VCaP (cell line): ENCODE measurements at regions not wholly inside any gene's neighbourhood (a gene's known extent, or its start where the extent isn't known, plus 50 kb on each side); places are given as distances from the start of the nearest gene placed in this dataset.

Experiments
- H3K27ac ChIP-seq: fragments of 450-650 bp; 2 replicates; pipeline ENCODE4 v1.5.1; 2017
- TF ChIP-seq, protein P1 (sequence below): fragments of 450-650 bp; conservative IDR thresholded peaks from 2 replicates; pipeline ENCODE4 v1.5.1; 2017; ENCODE audit warnings: mild to moderate bottlenecking, moderate library complexity

- no peak overlapping the region for H3K27ac ChIP-seq
- TF ChIP-seq, protein P1, sequence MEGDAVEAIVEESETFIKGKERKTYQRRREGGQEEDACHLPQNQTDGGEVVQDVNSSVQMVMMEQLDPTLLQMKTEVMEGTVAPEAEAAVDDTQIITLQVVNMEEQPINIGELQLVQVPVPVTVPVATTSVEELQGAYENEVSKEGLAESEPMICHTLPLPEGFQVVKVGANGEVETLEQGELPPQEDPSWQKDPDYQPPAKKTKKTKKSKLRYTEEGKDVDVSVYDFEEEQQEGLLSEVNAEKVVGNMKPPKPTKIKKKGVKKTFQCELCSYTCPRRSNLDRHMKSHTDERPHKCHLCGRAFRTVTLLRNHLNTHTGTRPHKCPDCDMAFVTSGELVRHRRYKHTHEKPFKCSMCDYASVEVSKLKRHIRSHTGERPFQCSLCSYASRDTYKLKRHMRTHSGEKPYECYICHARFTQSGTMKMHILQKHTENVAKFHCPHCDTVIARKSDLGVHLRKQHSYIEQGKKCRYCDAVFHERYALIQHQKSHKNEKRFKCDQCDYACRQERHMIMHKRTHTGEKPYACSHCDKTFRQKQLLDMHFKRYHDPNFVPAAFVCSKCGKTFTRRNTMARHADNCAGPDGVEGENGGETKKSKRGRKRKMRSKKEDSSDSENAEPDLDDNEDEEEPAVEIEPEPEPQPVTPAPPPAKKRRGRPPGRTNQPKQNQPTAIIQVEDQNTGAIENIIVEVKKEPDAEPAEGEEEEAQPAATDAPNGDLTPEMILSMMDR: no peak
These were observed 54.9 kb upstream of the RAB3GAP2 start for GRCh38 chr1:220327106-220327505.

DNA sequence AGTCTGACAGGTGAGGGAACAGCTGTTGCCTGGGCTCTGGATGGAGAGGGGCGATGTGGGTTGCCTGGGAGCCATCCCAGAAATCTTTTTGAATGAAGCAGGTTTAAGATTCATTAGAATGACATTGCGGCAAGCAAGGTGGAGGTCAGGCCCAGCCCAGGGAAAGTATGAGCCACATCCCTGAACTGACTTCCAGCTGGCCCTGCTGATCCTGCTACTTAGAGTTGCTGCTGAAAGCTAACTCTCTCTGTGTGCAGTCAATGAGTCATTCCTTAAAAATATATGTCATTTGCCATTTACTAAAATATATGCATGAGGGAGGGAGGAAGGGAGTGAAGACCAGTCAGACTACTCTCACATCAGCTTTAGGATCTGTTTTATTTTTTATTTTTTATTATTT, 54.3 kb upstream of the RAB3GAP2 start:
- TF ChIP-seq, protein P1: no peak
- no peak overlapping the region for H3K27ac ChIP-seq

GRCh38 chr1:220325306-220325995, 53.2 kb upstream of the RAB3GAP2 start:
- H3K27ac ChIP-seq: no peak overlapping the region
- TF ChIP-seq, protein P1: no peak

DNA sequence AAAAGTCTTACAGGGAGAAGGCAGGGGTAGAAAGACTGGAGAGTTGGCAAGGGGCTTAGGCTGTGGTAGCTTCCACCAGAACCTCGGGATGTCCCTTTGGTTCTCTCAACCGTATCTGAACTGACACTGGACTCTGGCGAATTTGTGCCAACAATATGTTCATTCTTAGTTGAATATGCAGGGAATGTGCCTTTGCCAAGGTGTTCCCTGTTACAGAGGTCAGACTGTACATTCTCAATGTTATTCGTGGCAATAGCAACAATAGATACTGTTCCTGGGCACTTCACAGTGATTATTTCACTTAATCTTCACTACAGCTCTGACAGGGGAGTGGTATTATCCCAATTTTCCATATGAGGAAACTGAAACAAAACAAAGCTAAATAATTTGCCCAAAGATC, 51.5 kb upstream of the RAB3GAP2 start:
- TF ChIP-seq, protein P1: no peak
- H3K27ac ChIP-seq: no peak overlapping the region

DNA sequence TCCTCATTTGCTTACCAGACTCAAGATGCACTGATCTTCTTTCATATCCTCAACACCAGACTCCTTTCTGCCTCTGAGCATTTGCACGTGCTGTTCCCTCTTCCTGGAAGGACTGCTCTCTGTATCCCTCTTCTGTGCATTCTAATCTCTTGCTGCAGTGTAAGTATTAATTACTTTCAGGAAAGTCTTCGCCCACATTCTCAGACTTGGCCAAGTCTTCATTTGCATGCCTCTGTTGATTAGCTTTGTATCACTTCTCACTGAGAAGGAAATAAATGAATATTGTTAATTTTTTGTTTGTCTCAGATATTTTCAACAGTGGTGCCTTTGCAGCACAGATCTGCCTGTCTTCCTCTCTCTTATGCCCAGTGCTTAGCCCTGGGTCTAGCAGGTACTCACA, 50.3 kb upstream of the RAB3GAP2 start:
- H3K27ac ChIP-seq: no peak overlapping the region
- TF ChIP-seq, protein P1: no peak
